Sigmoid colon (tissue), 6 donors: ENCODE measurements at regions not wholly inside any gene's neighbourhood (a gene's known extent, or its start where the extent isn't known, plus 50 kb on each side); places are given as distances from the start of the nearest gene placed in this dataset.

Experiments
- DNase-seq: peaks from one replicate; pipeline ENCODE4 v3.0.0-alpha.2; 2019
- H3K27ac ChIP-seq, 4 donors: fragments of 200-600 bp; sonication (generic); one replicate each; pipeline ENCODE4 v1.5.1; 2016 to 2019; ENCODE audit warnings: mild to moderate bottlenecking in 1 of 4
- H3K27me3 ChIP-seq, 3 donors: fragments of 200-600 bp; sonication (generic); one replicate each; pipeline ENCODE4 v1.5.1; 2019; ENCODE audit warnings: mild to moderate bottlenecking in 1 of 3
- H3K36me3 ChIP-seq, 4 donors: fragments of 200-600 bp; sonication (generic); one replicate each; pipeline ENCODE4 v1.5.1; 2016 to 2019
- H3K4me1 ChIP-seq, 4 donors: fragments of 200-600 bp; sonication (generic); one replicate each; pipeline ENCODE4 v1.5.1; 2017 to 2019
- H3K4me3 ChIP-seq, 4 donors: fragments of 200-600 bp; sonication (generic); one replicate each; pipeline ENCODE4 v1.5.1; 2017 to 2019; ENCODE audit warnings: mild to moderate bottlenecking in 2 of 4, moderate library complexity in 1 of 4
- H3K9me3 ChIP-seq, 4 donors: fragments of 200-600 bp in 3 of 4; sonication (generic) in 3 of 4; one replicate each; pipeline versions ENCODE4 v1.5.1 to v1.6.1; 2013 to 2019
- CTCF ChIP-seq, 4 experiments: fragments of 450-650 bp in 3 of 4; fragments of 200-600 bp in 1 of 4; IDR thresholded peaks; one replicate each; pipeline ENCODE4 v1.5.1; 2016 to 2019; ENCODE audit warnings: antibody characterized with exemption in 4 of 4, mild to moderate bottlenecking in 3 of 4, moderate library complexity in 2 of 4
- EP300 ChIP-seq, 4 donors: sonication (generic); formaldehyde crosslinking; IDR thresholded peaks; one replicate each; pipeline ENCODE4 v1.6.1; 2017; ENCODE audit warnings: antibody characterized with exemption in 4 of 4
- POLR2A ChIP-seq, 2 donors: fragments of 450-650 bp; IDR thresholded peaks; one replicate each; pipeline ENCODE4 v1.6.1; 2016; ENCODE audit warnings: antibody characterized with exemption in 2 of 2, mild to moderate bottlenecking in 2 of 2, moderate library complexity in 2 of 2
- POLR2AphosphoS5 ChIP-seq, 4 donors: sonication (generic); formaldehyde crosslinking; IDR thresholded peaks; one replicate each; pipeline ENCODE4 v1.6.1; 2017; ENCODE audit warnings: antibody characterized with exemption in 4 of 4
- WGBS, 2 donors: extraction: QIAGEN DNeasy Blood & Tissue Kit; methylation state at CpG; one replicate each; pipeline ENCODE4 v1.1.7; 2013; 5-methylcytosine and 5-hydroxymethylcytosine counted together
- intact Hi-C: fragments of 100-400 bp; cut with DNase I; formaldehyde crosslinking; loops from one replicate; pipeline ENCODE4 v1.15.1; 2023
- donor health status: healthy with polysubstance abuse.
- donor health status: healthy.

- 89 to 90% methylated on average over 8 of the region's 8 CpGs for whole genome bisulfite sequencing, 2 donors
- Histone ChIP-seq H3K4me1 (no peaks in the 10 kb centered on the region), H3K4me3 (no peak overlapping the region), H3K9me3 (peaks cover 0 to 4% (median 0%) of the 10 kb centered on the region in 4 donors), H3K27ac (no peak overlapping the region), H3K36me3 (no peaks in the 10 kb centered on the region), H3K27me3 (no peaks in the 10 kb centered on the region)
- intact Hi-C loops, result no loop called here
- DNase-seq, result no peak
- no peak for TF ChIP-seq POLR2A (IDR thresholded peaks at IDR 0.05)
- TF ChIP-seq EP300 (IDR thresholded peaks at IDR 0.05), result no peak
- TF ChIP-seq CTCF (IDR thresholded peaks at IDR 0.05), result no peak
- no peak for TF ChIP-seq POLR2AphosphoS5 (IDR thresholded peaks at IDR 0.05)
Observed at GRCh38 chr4:181976764-181977163, 266.4 kb upstream of the TENM3 start.

- no peak for TF ChIP-seq CTCF (IDR thresholded peaks at IDR 0.05)
- TF ChIP-seq POLR2AphosphoS5 (IDR thresholded peaks at IDR 0.05), result no peak
- no peak for TF ChIP-seq POLR2A (IDR thresholded peaks at IDR 0.05)
- no peak for TF ChIP-seq EP300 (IDR thresholded peaks at IDR 0.05)
- WGBS, 2 donors, result 62 to 68% methylated on average over 2 of the region's 2 CpGs
- H3K4me1 ChIP-seq, result no peaks in the 10 kb centered on the region
- intact Hi-C loops, result no loop called here
- DNase-seq, result no peak
- no peak overlapping the region for H3K4me3 ChIP-seq
- no peaks in the 10 kb centered on the region for H3K27me3 ChIP-seq
- H3K36me3 ChIP-seq, result no peaks in the 10 kb centered on the region
- H3K9me3 ChIP-seq, result no peaks in the 10 kb centered on the region
- H3K27ac ChIP-seq, result no peak overlapping the region
Observed at GRCh38 chr4:181982437-181982836, 260.8 kb upstream of the TENM3 start.

DNA sequence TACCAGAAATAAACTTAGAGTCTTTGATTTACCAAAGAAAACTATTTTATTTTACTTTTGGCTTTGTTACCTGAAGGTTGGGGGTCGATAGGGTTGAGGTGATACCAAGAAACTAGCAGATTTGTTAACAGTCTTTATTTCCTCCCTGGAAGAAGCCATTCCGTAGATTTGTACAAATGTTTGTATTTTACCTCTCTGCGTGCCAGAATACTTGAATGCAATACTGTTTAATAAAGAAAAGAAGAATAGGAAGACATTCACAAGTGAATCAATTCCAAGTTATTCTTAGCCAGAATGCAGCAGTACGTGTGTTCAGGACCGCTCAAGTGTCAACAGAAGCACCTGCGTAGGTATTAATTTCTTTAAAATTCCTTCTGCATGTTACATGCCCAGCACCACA, 260.3 kb upstream of the TENM3 start:
- Histone ChIP-seq H3K4me1 (no peaks in the 10 kb centered on the region), H3K9me3 (no peaks in the 10 kb centered on the region), H3K27me3 (no peaks in the 10 kb centered on the region), H3K4me3 (no peak overlapping the region), H3K36me3 (no peaks in the 10 kb centered on the region), H3K27ac (no peak overlapping the region)
- WGBS, 2 donors, result 68 to 74% methylated on average over 6 of the region's 6 CpGs
- intact Hi-C loops, result no loop called here
- TF ChIP-seq EP300 (IDR thresholded peaks at IDR 0.05), result no peak
- TF ChIP-seq POLR2A (IDR thresholded peaks at IDR 0.05), result no peak
- TF ChIP-seq POLR2AphosphoS5 (IDR thresholded peaks at IDR 0.05), result no peak
- TF ChIP-seq CTCF (IDR thresholded peaks at IDR 0.05), result no peak
- no peak for DNase-seq

GRCh38 chr4:181987392-181987791, 255.8 kb upstream of the TENM3 start:
- WGBS, 2 donors, result 88% methylated on average over 4 of the region's 4 CpGs
- intact Hi-C loops, result no loop called here
- H3K27me3 ChIP-seq, result no peaks in the 10 kb centered on the region
- no peak overlapping the region for H3K4me3 ChIP-seq
- H3K36me3 ChIP-seq, result no peaks in the 10 kb centered on the region
- TF ChIP-seq POLR2A (IDR thresholded peaks at IDR 0.05) (no peak), POLR2AphosphoS5 (IDR thresholded peaks at IDR 0.05) (no peak), EP300 (IDR thresholded peaks at IDR 0.05) (no peak), CTCF (IDR thresholded peaks at IDR 0.05) (no peak)
- no peaks in the 10 kb centered on the region for H3K4me1 ChIP-seq
- no peak for DNase-seq
- H3K27ac ChIP-seq, result no peak overlapping the region
- no peaks in the 10 kb centered on the region for H3K9me3 ChIP-seq

DNA sequence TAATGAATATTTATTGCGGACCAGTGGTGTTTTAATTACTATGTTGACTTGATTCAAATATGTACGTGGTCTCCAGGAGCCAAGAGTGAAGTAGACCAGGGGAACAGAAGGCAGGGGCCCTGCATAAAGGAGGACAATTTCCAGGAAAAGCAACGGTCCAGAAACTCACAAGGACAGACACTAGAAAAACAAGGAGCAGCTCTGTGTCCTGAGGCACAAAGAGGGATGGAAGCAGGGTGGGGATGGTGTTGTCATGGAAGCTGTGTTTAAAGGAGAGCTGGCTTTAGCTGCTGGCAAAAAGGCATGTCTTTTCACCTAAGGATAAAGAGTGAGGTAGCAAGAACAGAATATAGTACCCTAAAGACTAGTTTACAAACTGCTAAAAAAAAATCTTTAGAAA, 254.1 kb upstream of the TENM3 start:
- Histone ChIP-seq H3K4me1 (no peaks in the 10 kb centered on the region), H3K9me3 (no peaks in the 10 kb centered on the region), H3K4me3 (no peak overlapping the region), H3K27ac (no peak overlapping the region), H3K27me3 (no peaks in the 10 kb centered on the region), H3K36me3 (no peaks in the 10 kb centered on the region)
- TF ChIP-seq EP300 (IDR thresholded peaks at IDR 0.05) (no peak), POLR2AphosphoS5 (IDR thresholded peaks at IDR 0.05) (no peak)
- intact Hi-C loops, result no loop called here
- DNase-seq, result no peak
- 54 to 57% methylated on average over 3 of the region's 3 CpGs for WGBS, 2 donors
